Activated naive CD8-positive, alpha-beta T cell (primary cell): ENCODE measurements at regions not wholly inside any gene's neighbourhood (a gene's known extent, or its start where the extent isn't known, plus 50 kb on each side); places are given as distances from the start of the nearest gene placed in this dataset.

Source experiments
- H3K27ac Mint-ChIP-seq: one replicate; pipeline ENCODE4 v1.8.0; 2021; ENCODE audit warnings: mixed read lengths
- H3K27me3 Mint-ChIP-seq: one replicate; pipeline ENCODE4 v1.8.0; 2021; ENCODE audit warnings: mixed read lengths
- H3K36me3 Mint-ChIP-seq: one replicate; pipeline ENCODE4 v1.8.0; 2021; ENCODE audit warnings: mixed read lengths
- H3K4me1 Mint-ChIP-seq: one replicate; pipeline ENCODE4 v1.8.0; 2021; ENCODE audit warnings: low read depth, mixed read lengths
- H3K4me3 Mint-ChIP-seq: one replicate; pipeline ENCODE4 v1.8.0; 2021; ENCODE audit warnings: mild to moderate bottlenecking, mixed read lengths
- H3K9me3 Mint-ChIP-seq: one replicate; pipeline ENCODE4 v1.8.0; 2021; ENCODE audit warnings: low read depth, mixed read lengths

DNA sequence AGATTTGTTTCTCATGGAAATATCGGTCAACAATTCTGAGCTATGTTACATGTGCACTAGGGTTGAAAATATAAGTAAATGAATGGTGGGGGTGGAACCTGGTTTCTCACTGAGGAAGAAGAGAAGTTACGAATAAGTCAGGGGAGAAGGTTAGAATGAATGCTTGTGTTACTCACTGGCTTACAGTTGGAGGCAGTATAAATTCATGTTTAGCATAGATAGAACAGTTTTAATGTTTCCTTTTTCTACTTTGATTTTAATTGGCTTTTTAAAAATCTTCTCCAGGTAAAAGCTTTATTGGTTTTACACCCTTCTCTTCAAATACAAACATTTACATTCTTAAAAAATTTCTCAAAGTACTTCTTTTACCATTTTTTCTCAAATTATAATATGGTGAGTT is 1113.7 kb downstream of the CDH11 start:
- no peaks in the 10 kb centered on the region for H3K36me3 Mint-ChIP-seq
- no peak overlapping the region for H3K4me3 Mint-ChIP-seq
- H3K4me1 Mint-ChIP-seq = no peaks in the 10 kb centered on the region
- peaks cover 33% of the 10 kb centered on the region for H3K9me3 Mint-ChIP-seq
- H3K27ac Mint-ChIP-seq = no peak overlapping the region
- no peaks in the 10 kb centered on the region for H3K27me3 Mint-ChIP-seq

DNA sequence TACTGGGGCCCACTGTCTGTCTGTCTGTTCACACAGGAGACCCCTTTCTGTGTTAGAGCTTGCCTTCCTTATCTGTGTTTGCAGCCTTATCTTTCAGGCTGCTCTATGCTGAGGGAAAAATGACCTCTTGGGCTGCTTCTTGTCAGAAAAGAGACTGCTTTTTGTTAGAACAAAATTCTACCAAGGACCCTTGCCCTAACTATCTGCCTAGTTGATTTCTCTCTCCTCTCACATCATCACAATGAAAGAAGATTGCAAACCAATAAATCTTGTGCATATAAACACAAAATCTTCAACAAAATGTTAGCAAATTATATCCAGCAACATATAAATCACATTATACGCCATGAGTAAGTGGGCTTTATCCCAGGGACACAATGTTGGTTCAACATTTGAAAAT is 1117.7 kb downstream of the CDH11 start:
- Mint-ChIP-seq H3K27ac (no peak overlapping the region), H3K27me3 (no peaks in the 10 kb centered on the region), H3K4me1 (no peaks in the 10 kb centered on the region), H3K4me3 (no peak overlapping the region), H3K36me3 (no peaks in the 10 kb centered on the region), H3K9me3 (peaks cover 25% of the 10 kb centered on the region)

GRCh38 chr16:63995025-63995424 is 1126.8 kb downstream of the CDH11 start:
- Mint-ChIP-seq H3K9me3 (peaks cover 18% of the 10 kb centered on the region), H3K36me3 (no peaks in the 10 kb centered on the region), H3K27me3 (no peaks in the 10 kb centered on the region), H3K27ac (no peak overlapping the region), H3K4me1 (no peaks in the 10 kb centered on the region), H3K4me3 (no peak overlapping the region)

DNA sequence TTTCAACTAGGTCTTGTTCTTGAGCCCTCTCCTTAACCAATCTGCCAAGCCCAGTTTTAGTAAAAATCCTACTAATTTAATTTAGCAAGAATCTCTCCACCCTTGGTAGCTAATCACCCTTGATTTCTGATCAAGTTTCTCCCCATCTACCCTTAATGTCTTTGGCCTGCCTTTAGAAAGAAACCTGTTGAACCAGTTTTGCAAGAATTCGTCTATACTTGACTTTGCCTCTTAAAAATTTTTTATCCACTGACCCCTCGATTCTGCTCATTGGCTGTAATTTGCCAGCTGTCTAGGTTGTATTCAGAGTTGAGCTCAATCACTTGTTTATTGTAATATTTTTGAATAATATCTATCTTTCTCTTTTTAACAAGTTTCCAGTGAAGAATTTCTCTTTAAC is 1138.5 kb downstream of the CDH11 start:
- Mint-ChIP-seq H3K27ac (no peak overlapping the region), H3K9me3 (peaks cover 8% of the 10 kb centered on the region), H3K27me3 (no peaks in the 10 kb centered on the region), H3K4me1 (no peaks in the 10 kb centered on the region), H3K4me3 (no peak overlapping the region), H3K36me3 (no peaks in the 10 kb centered on the region)

GRCh38 chr16:63982741-63983140 is 1139.1 kb downstream of the CDH11 start:
- no peaks in the 10 kb centered on the region for H3K36me3 Mint-ChIP-seq
- no peak overlapping the region for H3K4me3 Mint-ChIP-seq
- H3K9me3 Mint-ChIP-seq = peaks cover 9% of the 10 kb centered on the region
- H3K27me3 Mint-ChIP-seq = no peaks in the 10 kb centered on the region
- H3K27ac Mint-ChIP-seq = no peak overlapping the region
- H3K4me1 Mint-ChIP-seq = no peaks in the 10 kb centered on the region

- H3K36me3 Mint-ChIP-seq = no peaks in the 10 kb centered on the region
- no peaks in the 10 kb centered on the region for H3K4me1 Mint-ChIP-seq
- no peaks in the 10 kb centered on the region for H3K27me3 Mint-ChIP-seq
- peaks cover 9% of the 10 kb centered on the region for H3K9me3 Mint-ChIP-seq
- no peak overlapping the region for H3K4me3 Mint-ChIP-seq
- H3K27ac Mint-ChIP-seq = no peak overlapping the region
Observed at GRCh38 chr16:63982110-63982509, 1139.8 kb downstream of the CDH11 start.

DNA sequence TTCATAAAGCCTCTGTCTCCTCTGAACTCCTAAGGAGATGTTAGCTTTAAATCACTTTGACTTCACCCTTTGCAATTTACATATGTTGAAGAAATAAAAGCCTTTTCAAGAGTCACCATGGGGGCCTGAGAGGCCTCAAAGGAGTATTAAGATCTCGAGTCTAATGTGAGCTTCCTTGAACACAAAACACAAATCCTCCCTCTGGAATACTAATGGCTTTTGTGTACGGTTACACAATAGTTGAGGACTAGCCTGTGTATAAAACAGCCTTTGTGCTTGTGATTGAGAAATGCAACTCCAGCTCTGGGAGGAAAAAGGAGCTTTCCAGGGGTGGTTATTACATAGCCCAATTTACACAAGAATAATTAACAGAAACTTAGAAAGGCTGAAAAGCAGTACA is 1140.2 kb downstream of the CDH11 start:
- H3K27me3 Mint-ChIP-seq = no peaks in the 10 kb centered on the region
- no peaks in the 10 kb centered on the region for H3K36me3 Mint-ChIP-seq
- no peak overlapping the region for H3K27ac Mint-ChIP-seq
- peaks cover 9% of the 10 kb centered on the region for H3K9me3 Mint-ChIP-seq
- no peaks in the 10 kb centered on the region for H3K4me1 Mint-ChIP-seq
- H3K4me3 Mint-ChIP-seq = no peak overlapping the region

GRCh38 chr16:63980763-63981162 is 1141.1 kb downstream of the CDH11 start:
- no peak overlapping the region for H3K27ac Mint-ChIP-seq
- no peaks in the 10 kb centered on the region for H3K36me3 Mint-ChIP-seq
- H3K4me1 Mint-ChIP-seq = no peaks in the 10 kb centered on the region
- H3K9me3 Mint-ChIP-seq = peaks cover 12% of the 10 kb centered on the region
- no peak overlapping the region for H3K4me3 Mint-ChIP-seq
- H3K27me3 Mint-ChIP-seq = no peaks in the 10 kb centered on the region

GRCh38 chr16:63978240-63978639 is 1143.6 kb downstream of the CDH11 start:
- Mint-ChIP-seq H3K27me3 (no peaks in the 10 kb centered on the region), H3K36me3 (no peaks in the 10 kb centered on the region), H3K27ac (no peak overlapping the region), H3K4me3 (no peak overlapping the region), H3K4me1 (no peaks in the 10 kb centered on the region), H3K9me3 (peaks cover 22% of the 10 kb centered on the region)

GRCh38 chr16:63976345-63976744 is 1145.5 kb downstream of the CDH11 start:
- Mint-ChIP-seq H3K4me1 (no peaks in the 10 kb centered on the region), H3K27ac (no peak overlapping the region), H3K9me3 (peaks cover 25% of the 10 kb centered on the region), H3K27me3 (no peaks in the 10 kb centered on the region), H3K36me3 (no peaks in the 10 kb centered on the region), H3K4me3 (no peak overlapping the region)

DNA sequence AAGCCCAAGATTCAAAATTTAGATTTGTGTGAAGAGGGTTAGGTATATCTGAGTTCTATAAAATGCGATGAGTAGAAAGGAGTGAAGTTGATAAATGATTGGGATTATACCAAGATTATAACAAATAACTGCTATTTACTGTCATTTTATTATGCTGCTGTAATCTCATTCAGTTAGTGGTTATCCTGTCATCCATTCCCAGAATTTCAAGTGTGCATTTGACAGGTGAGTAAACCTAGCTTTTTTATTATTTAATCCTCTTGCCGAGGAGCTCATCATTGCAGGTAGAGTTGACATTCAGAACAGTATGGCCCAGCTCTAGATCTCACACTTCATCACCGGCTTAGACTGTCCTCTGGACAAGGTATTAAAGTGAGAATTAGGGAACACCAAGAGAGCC is 1146.2 kb downstream of the CDH11 start:
- H3K4me1 Mint-ChIP-seq = no peaks in the 10 kb centered on the region
- H3K36me3 Mint-ChIP-seq = no peaks in the 10 kb centered on the region
- H3K9me3 Mint-ChIP-seq = peaks cover 25% of the 10 kb centered on the region
- H3K27me3 Mint-ChIP-seq = no peaks in the 10 kb centered on the region
- no peak overlapping the region for H3K27ac Mint-ChIP-seq
- no peak overlapping the region for H3K4me3 Mint-ChIP-seq

DNA sequence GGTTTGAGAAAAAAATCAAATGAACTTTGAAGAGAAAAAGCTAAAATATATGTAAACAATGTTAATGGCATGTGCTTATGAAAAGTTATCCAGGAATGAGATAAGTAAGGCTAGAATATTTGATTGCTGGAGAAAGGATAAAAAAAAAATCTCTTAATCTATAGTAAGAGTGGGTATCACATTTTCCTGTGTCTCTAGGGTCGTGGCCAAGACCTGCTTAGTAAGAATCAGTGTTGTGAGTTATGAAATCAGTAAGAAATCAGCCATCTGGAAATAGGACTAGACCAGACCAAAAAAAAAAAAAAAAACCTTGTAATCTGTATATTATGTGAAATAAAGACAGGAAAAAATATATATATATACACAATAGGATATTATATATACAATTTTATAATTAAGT is 1153.9 kb downstream of the CDH11 start:
- Mint-ChIP-seq H3K27me3 (no peaks in the 10 kb centered on the region), H3K27ac (no peak overlapping the region), H3K4me1 (no peaks in the 10 kb centered on the region), H3K9me3 (peaks cover 21% of the 10 kb centered on the region), H3K4me3 (no peak overlapping the region), H3K36me3 (no peaks in the 10 kb centered on the region)

DNA sequence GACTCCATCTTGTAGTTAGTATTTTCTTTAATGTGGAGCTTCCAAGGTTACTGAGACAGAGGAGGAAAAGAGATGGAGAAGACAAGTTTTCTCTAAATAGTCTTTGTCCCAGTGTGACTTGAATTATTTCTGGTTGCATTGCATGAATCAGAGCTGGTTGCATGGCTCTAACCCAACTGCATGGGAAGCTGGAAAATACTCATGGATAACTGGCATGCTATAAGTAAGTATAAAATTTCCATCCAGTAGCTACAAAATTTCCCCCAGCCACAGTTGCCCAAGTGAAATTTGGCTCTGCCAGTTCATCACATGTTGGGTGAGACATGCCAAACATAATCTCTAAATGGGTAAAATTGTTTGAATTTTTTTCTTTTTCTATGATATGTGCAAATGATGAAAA is 1161.5 kb downstream of the CDH11 start:
- no peak overlapping the region for H3K4me3 Mint-ChIP-seq
- H3K27ac Mint-ChIP-seq = no peak overlapping the region
- H3K36me3 Mint-ChIP-seq = no peaks in the 10 kb centered on the region
- H3K4me1 Mint-ChIP-seq = no peaks in the 10 kb centered on the region
- H3K27me3 Mint-ChIP-seq = no peaks in the 10 kb centered on the region
- H3K9me3 Mint-ChIP-seq = peaks cover 30% of the 10 kb centered on the region

DNA sequence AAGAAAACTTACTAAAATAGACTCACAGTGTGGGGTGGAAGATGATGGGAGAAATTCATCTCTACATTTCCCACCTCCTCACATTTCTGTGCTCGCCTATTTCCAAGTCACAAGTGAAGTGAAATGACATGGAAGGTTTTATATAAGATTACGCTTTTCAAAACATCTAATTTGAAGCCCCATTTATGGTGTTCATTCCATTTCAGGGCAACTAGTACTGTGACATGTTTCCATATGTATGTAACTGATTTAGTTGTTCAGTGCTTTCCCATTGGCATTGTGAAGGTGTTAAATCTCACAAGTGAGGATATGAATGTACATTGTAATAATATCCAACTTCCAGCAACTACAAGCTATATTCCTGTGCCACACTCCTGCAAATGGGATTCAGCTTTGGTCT is 1174.8 kb downstream of the CDH11 start:
- no peak overlapping the region for H3K4me3 Mint-ChIP-seq

GRCh38 chr16:63945806-63946205 is 1176.1 kb downstream of the CDH11 start:
- no peaks in the 10 kb centered on the region for H3K27me3 Mint-ChIP-seq
- no peak overlapping the region for H3K27ac Mint-ChIP-seq
- peaks cover 31% of the 10 kb centered on the region for H3K9me3 Mint-ChIP-seq
- H3K4me1 Mint-ChIP-seq = no peaks in the 10 kb centered on the region
- H3K4me3 Mint-ChIP-seq = no peak overlapping the region
- no peaks in the 10 kb centered on the region for H3K36me3 Mint-ChIP-seq

More for the DNA sequence above, 1174.8 kb downstream of the CDH11 start:
- no peaks in the 10 kb centered on the region for H3K27me3 Mint-ChIP-seq
- no peaks in the 10 kb centered on the region for H3K4me1 Mint-ChIP-seq
- H3K9me3 Mint-ChIP-seq = peaks cover 24% of the 10 kb centered on the region
- H3K27ac Mint-ChIP-seq = no peak overlapping the region
- H3K36me3 Mint-ChIP-seq = no peaks in the 10 kb centered on the region

DNA sequence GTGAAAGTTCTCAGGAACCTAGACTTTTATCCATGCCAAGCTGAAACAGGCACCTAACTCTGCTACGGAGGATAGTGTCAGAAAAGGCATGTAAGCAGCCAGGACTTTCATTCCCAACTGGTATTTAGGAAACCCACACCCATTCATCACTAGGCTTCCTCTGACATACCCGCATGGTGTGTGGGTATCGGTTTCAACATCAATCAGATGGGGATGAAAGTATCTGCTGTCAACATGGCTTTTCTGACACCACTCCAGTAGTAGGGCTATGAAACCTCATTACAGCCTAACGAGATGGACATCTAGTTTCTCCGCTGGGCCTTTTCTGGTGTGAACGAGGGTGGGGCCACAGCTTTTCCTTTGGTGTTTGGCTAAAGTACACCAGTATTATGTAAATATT is 1178.3 kb downstream of the CDH11 start:
- H3K36me3 Mint-ChIP-seq = no peaks in the 10 kb centered on the region
- H3K9me3 Mint-ChIP-seq = peaks cover 27% of the 10 kb centered on the region
- no peak overlapping the region for H3K4me3 Mint-ChIP-seq
- no peak overlapping the region for H3K27ac Mint-ChIP-seq
- H3K27me3 Mint-ChIP-seq = no peaks in the 10 kb centered on the region
- no peaks in the 10 kb centered on the region for H3K4me1 Mint-ChIP-seq

GRCh38 chr16:63938661-63939060 is 1183.2 kb downstream of the CDH11 start:
- Mint-ChIP-seq H3K27me3 (no peaks in the 10 kb centered on the region), H3K9me3 (peaks cover 31% of the 10 kb centered on the region), H3K4me1 (no peaks in the 10 kb centered on the region), H3K36me3 (no peaks in the 10 kb centered on the region), H3K4me3 (no peak overlapping the region), H3K27ac (no peak overlapping the region)
